IPS-18a (cell line): ENCODE measurements at regions not wholly inside any gene's neighbourhood (a gene's known extent, or its start where the extent isn't known, plus 50 kb on each side); places are given as distances from the start of the nearest gene placed in this dataset.
"Not testable (repeated sequence)": the region's sequence is repeated elsewhere in the genome, so short reads cannot be mapped to it uniquely, and the experiment has no call there.

Experiments used
- H3K27ac ChIP-seq: one replicate; pipeline ENCODE4 v1.5.1; 2013; ENCODE audit warnings: low read length
- H3K27me3 ChIP-seq: one replicate; pipeline ENCODE4 v1.6.1; 2013; ENCODE audit warnings: mild to moderate bottlenecking, low read length; ENCODE audit not compliant: control insufficient read depth, insufficient read depth
- H3K36me3 ChIP-seq: one replicate; pipeline ENCODE4 v1.6.1; 2013; ENCODE audit warnings: low read depth, low read length; ENCODE audit not compliant: control insufficient read depth
- H3K4me1 ChIP-seq: one replicate; pipeline ENCODE4 v1.6.1; 2013; ENCODE audit warnings: low read depth, low read length; ENCODE audit not compliant: control insufficient read depth
- H3K4me3 ChIP-seq: one replicate; pipeline ENCODE4 v1.5.1; 2013; ENCODE audit warnings: low read length
- H3K9ac ChIP-seq: one replicate; pipeline ENCODE4 v1.6.1; 2013; ENCODE audit warnings: mild to moderate bottlenecking, low read length, moderate library complexity
- H3K9me3 ChIP-seq: one replicate; pipeline ENCODE4 v1.6.1; 2013; ENCODE audit warnings: low read depth, low read length; ENCODE audit not compliant: control insufficient read depth

DNA sequence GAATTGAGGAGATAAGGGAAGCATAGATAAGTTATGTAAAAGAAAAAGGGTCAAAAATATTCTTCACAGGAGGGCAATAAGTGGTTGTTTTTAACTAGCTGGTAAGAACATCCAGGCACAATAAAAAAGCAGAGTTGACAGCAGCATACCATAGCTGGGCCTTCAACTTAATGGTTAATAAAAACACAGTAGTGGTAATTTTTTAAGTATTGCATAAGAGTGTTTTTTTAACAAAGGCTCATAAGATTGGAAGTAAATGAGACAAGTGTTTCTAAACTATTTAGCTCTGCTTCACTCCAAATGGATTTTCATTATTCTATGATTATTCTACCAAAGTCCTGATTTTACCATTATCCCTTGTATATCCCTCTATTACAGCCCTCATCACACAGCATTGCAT lies 140.1 kb upstream of the TSPAN8 start:
- no peak overlapping the region for H3K9ac ChIP-seq
- no peaks in the 10 kb centered on the region for H3K36me3 ChIP-seq
- no peaks in the 10 kb centered on the region for H3K9me3 ChIP-seq
- no peaks in the 10 kb centered on the region for H3K4me1 ChIP-seq
- no peak overlapping the region for H3K27ac ChIP-seq
- H3K27me3 ChIP-seq: no peaks in the 10 kb centered on the region
- no peak overlapping the region for H3K4me3 ChIP-seq

DNA sequence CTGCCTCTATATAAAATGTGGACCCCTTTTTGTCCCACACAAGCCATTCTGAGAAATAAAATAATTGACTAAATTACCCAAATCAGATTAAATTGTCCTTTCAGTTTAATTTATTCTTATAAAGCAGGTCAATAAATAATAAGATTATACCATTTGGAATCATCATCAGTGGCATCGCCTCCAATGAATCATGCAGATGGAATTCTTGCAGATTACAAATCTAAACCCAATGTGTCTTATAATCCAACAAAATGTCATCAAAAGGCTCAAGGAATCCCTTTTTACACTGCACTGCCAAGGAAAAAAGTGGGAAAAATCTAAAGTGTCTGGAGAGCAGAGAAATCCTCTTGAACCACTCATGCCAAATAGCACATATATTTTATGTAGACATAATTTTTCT lies 138.2 kb upstream of the TSPAN8 start:
- Histone ChIP-seq H3K27ac (no peak overlapping the region), H3K4me1 (no peaks in the 10 kb centered on the region), H3K4me3 (no peak overlapping the region), H3K9ac (no peak overlapping the region), H3K36me3 (no peaks in the 10 kb centered on the region), H3K27me3 (no peaks in the 10 kb centered on the region), H3K9me3 (peaks cover 5% of the 10 kb centered on the region)

DNA sequence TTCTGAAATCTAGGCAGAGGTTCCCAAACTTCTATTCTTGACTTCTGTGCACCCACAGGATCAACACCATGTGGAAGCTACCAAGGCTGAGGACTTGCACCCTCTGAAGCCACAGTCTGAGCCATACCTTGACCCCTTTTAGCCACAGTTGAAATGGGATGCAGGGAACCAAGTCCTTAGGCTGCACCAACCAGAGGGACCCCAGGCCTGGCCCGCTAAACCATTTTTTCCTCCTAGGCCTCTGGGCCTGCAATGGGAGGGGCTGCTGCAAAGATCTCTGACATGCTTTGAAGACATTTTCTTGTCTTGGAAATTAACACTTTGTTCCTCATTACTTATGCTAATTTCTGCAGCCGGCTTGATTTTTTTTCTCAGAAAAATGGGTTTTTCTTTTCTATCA lies 133.9 kb upstream of the TSPAN8 start:
- Histone ChIP-seq H3K36me3 (no peaks in the 10 kb centered on the region), H3K27me3 (no peaks in the 10 kb centered on the region), H3K4me1 (no peaks in the 10 kb centered on the region), H3K4me3 (no peak overlapping the region), H3K27ac (no peak overlapping the region), H3K9ac (no peak overlapping the region), H3K9me3 (peaks cover 5% of the 10 kb centered on the region)

DNA sequence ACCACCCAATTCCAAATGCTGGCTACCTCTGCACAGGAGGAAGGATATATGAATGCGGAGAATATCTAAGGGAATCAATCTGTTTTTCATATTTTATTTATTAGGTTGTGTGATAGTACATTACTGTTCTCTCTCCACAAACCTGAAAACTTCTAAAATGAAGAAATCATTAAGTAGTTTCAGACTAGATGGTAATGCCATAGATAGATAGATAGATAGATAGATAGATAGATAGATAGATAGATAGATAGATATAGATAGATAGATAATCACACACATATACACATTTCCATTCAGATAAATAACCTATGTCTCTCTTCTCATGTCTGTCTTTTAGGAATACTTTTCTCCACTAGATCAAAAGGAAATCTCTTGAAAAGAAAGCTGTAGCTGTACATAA lies 126.1 kb upstream of the TSPAN8 start:
- Histone ChIP-seq H3K9ac (no peak overlapping the region), H3K27me3 (no peaks in the 10 kb centered on the region), H3K36me3 (no peaks in the 10 kb centered on the region)

DNA sequence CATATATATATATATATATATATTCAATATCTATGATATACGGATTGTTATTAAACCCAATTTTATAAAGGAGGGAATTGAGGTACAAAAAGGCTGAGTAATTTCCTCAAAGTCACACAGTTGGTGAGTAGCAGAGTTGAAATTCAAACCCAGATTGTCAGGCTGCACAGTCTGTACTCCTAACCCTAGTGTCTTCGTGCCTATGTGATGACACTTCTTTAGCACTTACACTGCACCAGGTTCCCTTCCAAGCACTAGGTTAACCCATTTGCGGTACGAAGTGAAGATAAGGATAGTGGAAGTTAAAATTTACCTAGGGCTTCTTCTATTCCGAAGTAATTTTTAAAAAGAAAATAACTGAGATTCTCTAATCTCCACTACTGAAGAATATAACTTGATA lies 125.1 kb upstream of the TSPAN8 start:
- Histone ChIP-seq H3K9ac (no peak overlapping the region), H3K36me3 (no peaks in the 10 kb centered on the region), H3K9me3 (no peaks in the 10 kb centered on the region), H3K4me1 (no peaks in the 10 kb centered on the region), H3K4me3 (no peak overlapping the region), H3K27me3 (no peaks in the 10 kb centered on the region), H3K27ac (no peak overlapping the region)

More for the DNA sequence above, 126.1 kb upstream of the TSPAN8 start:
- no peaks in the 10 kb centered on the region for H3K9me3 ChIP-seq
- H3K27ac ChIP-seq: no peak overlapping the region
- H3K4me3 ChIP-seq: no peak overlapping the region
- H3K4me1 ChIP-seq: no peaks in the 10 kb centered on the region

DNA sequence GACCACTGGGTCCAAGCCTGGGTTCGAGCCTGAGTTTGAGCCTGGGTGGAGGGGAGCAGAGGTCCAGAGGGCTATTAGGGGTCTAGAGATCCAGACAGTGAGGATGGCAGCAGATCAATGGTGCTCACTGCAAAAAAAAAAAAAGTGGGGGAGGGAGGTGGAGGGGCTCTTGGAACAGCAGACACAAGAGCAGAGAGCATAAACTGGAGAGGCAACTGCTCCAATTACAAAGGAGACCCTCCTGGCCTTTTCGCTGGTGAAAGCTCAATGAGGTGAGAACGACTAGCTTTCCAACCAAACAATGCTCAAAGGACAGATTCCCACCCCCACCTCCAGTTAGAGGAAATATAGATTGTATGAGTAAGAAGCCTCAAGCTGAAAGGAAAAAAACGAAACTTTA lies 124.2 kb upstream of the TSPAN8 start:
- H3K27me3 ChIP-seq: no peaks in the 10 kb centered on the region
- H3K9ac ChIP-seq: no peak overlapping the region
- H3K36me3 ChIP-seq: no peaks in the 10 kb centered on the region
- no peaks in the 10 kb centered on the region for H3K9me3 ChIP-seq
- H3K27ac ChIP-seq: no peak overlapping the region
- H3K4me3 ChIP-seq: no peak overlapping the region
- no peaks in the 10 kb centered on the region for H3K4me1 ChIP-seq

DNA sequence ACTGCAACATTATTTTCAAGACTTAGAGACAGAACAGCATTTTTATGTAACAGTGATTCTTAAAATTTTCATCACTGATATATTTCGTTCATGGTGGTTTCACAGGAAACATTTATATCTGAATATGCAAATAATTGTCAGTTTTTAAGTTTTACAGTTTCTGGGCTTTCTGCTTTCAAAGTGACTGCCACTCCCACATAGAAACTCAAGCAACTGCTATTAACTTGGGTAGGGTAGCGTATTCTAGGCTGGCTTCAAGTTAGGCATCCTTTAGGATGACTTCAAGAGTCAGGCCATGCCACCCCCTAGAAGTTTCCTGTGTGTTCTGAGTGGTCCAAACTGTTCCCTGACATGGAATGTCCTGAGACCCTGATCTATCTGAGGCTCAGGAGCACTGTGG lies 123.6 kb upstream of the TSPAN8 start:
- Histone ChIP-seq H3K27ac (no peak overlapping the region), H3K36me3 (no peaks in the 10 kb centered on the region), H3K4me1 (no peaks in the 10 kb centered on the region), H3K9ac (no peak overlapping the region), H3K27me3 (no peaks in the 10 kb centered on the region), H3K4me3 (no peak overlapping the region), H3K9me3 (no peaks in the 10 kb centered on the region)

DNA sequence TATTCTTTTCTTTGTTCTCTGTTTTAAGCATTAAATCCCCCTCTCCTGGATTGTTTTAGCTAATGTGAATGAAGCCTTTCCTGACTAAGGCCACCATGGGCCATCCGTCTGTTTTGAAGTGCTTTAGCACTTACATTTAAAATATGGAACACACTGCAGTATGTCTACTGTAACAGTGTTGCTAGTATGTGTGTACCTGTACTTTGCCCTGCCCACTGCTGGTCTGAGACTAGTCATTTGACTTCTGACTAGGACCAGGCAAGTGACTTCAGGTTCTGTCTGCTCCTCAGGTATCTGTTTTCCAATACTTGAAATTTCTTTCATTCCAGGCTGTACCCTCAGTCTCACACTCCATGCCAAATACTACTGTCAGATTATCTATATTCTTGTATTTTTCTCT lies 120.1 kb upstream of the TSPAN8 start:
- Histone ChIP-seq H3K27ac (no peak overlapping the region), H3K4me3 (no peak overlapping the region), H3K36me3 (no peaks in the 10 kb centered on the region), H3K9ac (no peak overlapping the region), H3K4me1 (no peaks in the 10 kb centered on the region), H3K9me3 (no peaks in the 10 kb centered on the region), H3K27me3 (no peaks in the 10 kb centered on the region)

DNA sequence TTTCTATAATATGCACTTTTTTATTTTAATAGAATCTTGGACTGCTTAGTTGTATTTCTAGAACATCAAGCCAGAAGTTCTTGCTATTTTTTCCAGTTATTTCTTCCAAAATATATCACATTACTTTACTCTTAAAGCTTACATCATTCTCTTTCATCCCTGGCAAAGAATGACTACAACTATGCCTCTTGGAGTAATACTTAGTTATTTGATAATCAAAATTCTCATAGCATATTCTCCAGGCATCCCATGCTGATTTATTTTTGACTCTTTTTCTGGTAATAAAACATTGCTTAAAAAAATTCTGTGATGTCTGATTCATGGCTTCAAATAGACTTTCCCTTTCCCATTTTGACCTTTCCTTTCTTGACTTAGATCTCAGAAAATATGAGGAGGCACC lies 118.7 kb upstream of the TSPAN8 start:
- Histone ChIP-seq H3K9ac (no peak overlapping the region), H3K4me3 (no peak overlapping the region), H3K4me1 (no peaks in the 10 kb centered on the region), H3K27me3 (no peaks in the 10 kb centered on the region), H3K9me3 (no peaks in the 10 kb centered on the region), H3K27ac (no peak overlapping the region), H3K36me3 (no peaks in the 10 kb centered on the region)

DNA sequence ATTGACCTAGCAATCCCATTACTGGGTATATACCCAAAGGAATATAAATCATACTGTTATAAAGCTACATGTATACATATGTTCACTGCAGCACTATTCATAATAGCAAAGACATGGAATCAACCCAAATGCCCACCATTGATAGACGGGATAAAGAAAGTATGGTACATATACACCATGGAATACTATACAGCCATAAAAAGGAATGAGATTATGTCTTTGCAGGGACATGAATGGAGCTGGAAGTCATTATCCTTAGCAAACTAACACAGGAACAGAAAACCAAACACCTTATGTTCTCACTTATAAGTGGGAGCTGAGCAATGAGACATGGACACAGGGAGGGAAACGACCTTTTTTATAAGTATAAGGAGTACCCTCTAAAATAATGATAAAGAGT lies 113.0 kb upstream of the TSPAN8 start:
- H3K9ac ChIP-seq, H3K27ac ChIP-seq, H3K4me1 ChIP-seq, H3K9me3 ChIP-seq, H3K36me3 ChIP-seq, H3K4me3 ChIP-seq, H3K27me3 ChIP-seq: not testable (repeated sequence)

DNA sequence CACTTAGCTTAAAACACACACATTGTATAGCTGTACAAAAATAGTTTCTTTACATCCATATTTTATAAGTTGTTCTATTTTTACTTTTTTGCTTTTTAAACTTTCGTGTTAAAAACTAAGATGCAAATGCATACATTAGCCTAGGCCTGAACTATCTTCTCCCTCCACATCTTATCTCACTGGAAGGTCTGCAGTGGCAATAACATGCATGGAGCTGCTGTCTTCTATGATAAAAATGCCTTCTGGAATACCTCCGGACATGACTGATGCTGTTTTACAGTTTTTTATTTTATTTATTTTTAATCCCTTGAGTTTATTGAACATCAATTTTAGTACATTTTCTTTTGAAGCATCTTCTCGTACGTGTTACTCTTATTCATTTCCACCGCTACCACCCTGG lies 112.3 kb upstream of the TSPAN8 start:
- Histone ChIP-seq H3K27ac (no peak overlapping the region), H3K4me3 (no peak overlapping the region), H3K9ac (no peak overlapping the region), H3K9me3 (no peaks in the 10 kb centered on the region), H3K4me1 (no peaks in the 10 kb centered on the region), H3K27me3 (no peaks in the 10 kb centered on the region), H3K36me3 (no peaks in the 10 kb centered on the region)

DNA sequence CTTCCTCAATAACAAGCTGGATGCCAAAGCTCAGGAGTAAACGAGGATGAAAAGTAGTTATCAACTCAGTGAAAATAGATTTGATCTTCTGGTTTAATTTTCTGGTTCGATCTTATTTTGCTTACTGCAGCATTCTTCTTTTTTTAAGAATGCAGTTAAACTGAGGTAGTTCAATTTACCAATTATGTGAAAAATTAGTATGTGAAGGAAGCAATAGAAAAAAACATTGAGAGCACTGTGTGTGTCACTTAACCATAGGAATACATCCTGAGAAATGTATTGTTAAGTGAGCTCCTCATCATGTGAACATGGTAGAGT lies 111.4 kb upstream of the TSPAN8 start:
- Histone ChIP-seq H3K36me3 (no peaks in the 10 kb centered on the region), H3K27ac (no peak overlapping the region), H3K4me3 (no peak overlapping the region), H3K9me3 (no peaks in the 10 kb centered on the region), H3K9ac (no peak overlapping the region), H3K4me1 (no peaks in the 10 kb centered on the region), H3K27me3 (no peaks in the 10 kb centered on the region)
